Mesendoderm (in vitro differentiated cells): ENCODE measurements at regions not wholly inside any gene's neighbourhood (a gene's known extent, or its start where the extent isn't known, plus 50 kb on each side); places are given as distances from the start of the nearest gene placed in this dataset.
"Not testable (repeated sequence)": the region's sequence is repeated elsewhere in the genome, so short reads cannot be mapped to it uniquely, and the experiment has no call there.

ENCODE experiments used
- DNase-seq: peaks from one replicate; pipeline ENCODE4 v3.0.0; 2013
- H2AK5ac ChIP-seq: 2 replicates; pipeline ENCODE4 v1.6.1; 2013; ENCODE audit warnings: low read length, inconsistent platforms
- H2BK120ac ChIP-seq: 2 replicates; pipeline ENCODE4 v1.6.1; 2013; ENCODE audit warnings: low read depth, mild to moderate bottlenecking, low read length, moderate library complexity, mixed read lengths
- H2BK15ac ChIP-seq: replicated peaks from 2 replicates; pipeline ENCODE4 v1.6.1; 2013; ENCODE audit warnings: low read depth, mild to moderate bottlenecking, moderate library complexity
- H2BK5ac ChIP-seq: 2 replicates; pipeline ENCODE4 v1.6.1; 2013; ENCODE audit warnings: low read length, inconsistent platforms
- H3K18ac ChIP-seq: 2 replicates; pipeline ENCODE4 v1.6.1; 2013; ENCODE audit warnings: mild to moderate bottlenecking, low read length, mixed read lengths
- H3K23ac ChIP-seq: one replicate; pipeline ENCODE4 v1.6.1; 2013; ENCODE audit warnings: low read length
- H3K27ac ChIP-seq: 2 replicates; pipeline ENCODE4 v1.5.1; 2013; ENCODE audit warnings: low read depth, mild to moderate bottlenecking, inconsistent platforms, low read length, moderate library complexity
- H3K27me3 ChIP-seq: 2 replicates; pipeline ENCODE4 v1.6.1; 2013; ENCODE audit warnings: low read length, control low read depth, mild to moderate bottlenecking, inconsistent platforms; ENCODE audit not compliant: insufficient read depth, poor library complexity
- H3K36me3 ChIP-seq: 2 replicates; pipeline ENCODE4 v1.6.1; 2013; ENCODE audit warnings: low read length, inconsistent platforms; ENCODE audit not compliant: control insufficient read depth, insufficient read depth
- H3K4ac ChIP-seq: one replicate; pipeline ENCODE4 v1.6.1; 2013; ENCODE audit warnings: low read depth, mild to moderate bottlenecking, low read length, moderate library complexity
- H3K4me1 ChIP-seq: 2 replicates; pipeline ENCODE4 v1.6.1; 2013; ENCODE audit warnings: low read depth, low read length, inconsistent platforms; ENCODE audit not compliant: control insufficient read depth
- H3K4me2 ChIP-seq: 2 replicates; pipeline ENCODE4 v1.6.1; 2013; ENCODE audit warnings: low read length
- H3K4me3 ChIP-seq: 2 replicates; pipeline ENCODE4 v1.5.1; 2013; ENCODE audit warnings: mild to moderate bottlenecking, low read length
- H3K56ac ChIP-seq: one replicate; pipeline ENCODE4 v1.6.1; 2013; ENCODE audit warnings: low read length
- H3K79me1 ChIP-seq: 2 replicates; pipeline ENCODE4 v1.6.1; 2013; ENCODE audit warnings: low read length, inconsistent platforms
- H3K79me2 ChIP-seq: 2 replicates; pipeline ENCODE4 v1.6.1; 2013; ENCODE audit warnings: mild to moderate bottlenecking, low read length; ENCODE audit not compliant: control insufficient read depth, insufficient read depth
- H3K9ac ChIP-seq: 2 replicates; pipeline ENCODE4 v1.6.1; 2013; ENCODE audit warnings: low read length, inconsistent platforms
- H4K5ac ChIP-seq: one replicate; pipeline ENCODE4 v1.6.1; 2013; ENCODE audit warnings: low read length
- H4K8ac ChIP-seq: one replicate; pipeline ENCODE4 v1.6.1; 2013; ENCODE audit warnings: low read depth, mild to moderate bottlenecking, control low read depth, low read length, moderate library complexity
- WGBS: extraction: QIAGEN DNeasy Blood & Tissue Kit; methylation state at CpG from one replicate; pipeline ENCODE4 v1.1.7; 2013; ENCODE audit warnings: low lambda C conversion rate, missing lambda C conversion rate; ENCODE audit not compliant: insufficient coverage; ENCODE audit errors: extremely low coverage; 5-methylcytosine and 5-hydroxymethylcytosine counted together

DNA sequence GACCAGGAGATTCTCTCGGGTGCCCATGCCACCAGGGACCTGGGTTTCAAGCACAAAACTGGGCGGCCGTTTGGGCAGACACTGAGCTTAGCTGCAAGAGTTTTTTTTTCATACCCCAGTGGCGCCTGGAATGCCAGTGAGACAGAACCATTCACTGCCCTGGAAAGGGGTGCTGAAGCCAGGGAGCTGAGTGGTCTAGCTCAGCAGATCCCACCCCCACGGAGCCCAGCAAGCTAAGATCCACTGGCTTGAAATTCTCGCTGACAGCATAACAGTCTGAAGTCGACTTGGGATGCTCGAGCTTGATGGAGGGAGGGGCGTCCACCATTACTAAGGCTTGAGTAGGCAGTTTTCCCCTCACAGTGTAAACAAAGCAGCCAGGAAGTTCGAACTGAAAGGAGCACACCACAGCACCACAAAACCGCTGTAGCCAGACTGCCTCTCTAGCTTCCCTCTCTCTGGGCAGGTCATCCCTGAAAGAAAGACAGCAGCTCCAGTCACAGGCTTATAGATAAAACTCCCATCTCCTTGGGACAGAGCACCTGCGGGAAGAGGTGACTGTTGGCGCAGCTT, 157.7 kb downstream of the GIPC2 start:
- H3K56ac ChIP-seq, H3K27ac ChIP-seq, H3K79me2 ChIP-seq, H2BK15ac ChIP-seq, H3K4me1 ChIP-seq, H3K79me1 ChIP-seq, H3K27me3 ChIP-seq, H3K18ac ChIP-seq, H2BK120ac ChIP-seq, H3K23ac ChIP-seq, H3K4me2 ChIP-seq, H3K4ac ChIP-seq, DNase-seq, H3K4me3 ChIP-seq, H3K9ac ChIP-seq, H4K5ac ChIP-seq, H2AK5ac ChIP-seq, H4K8ac ChIP-seq, H3K36me3 ChIP-seq, H2BK5ac ChIP-seq: not testable (repeated sequence)
- WGBS = no CpG with 5 or more reads among the region's 13 CpGs

DNA sequence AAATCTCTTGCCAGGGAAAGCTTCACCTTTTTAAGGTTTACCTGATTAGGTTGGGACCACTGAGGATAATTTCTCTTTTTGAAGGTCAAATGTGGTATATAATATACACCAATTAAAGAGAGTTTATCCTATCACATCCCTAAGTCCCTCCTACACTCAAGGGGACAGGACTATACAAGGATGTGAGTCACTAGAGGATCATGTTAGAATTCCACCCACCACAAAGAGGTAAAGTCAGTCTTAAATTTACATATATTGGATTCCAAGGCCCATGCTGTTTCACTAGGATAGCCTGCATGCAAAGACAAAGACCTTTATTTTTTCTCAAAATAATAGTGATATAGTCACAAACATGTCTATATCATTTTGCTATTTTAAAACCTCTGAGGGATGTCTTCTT, 164.4 kb downstream of the GIPC2 start:
- H3K4me2 ChIP-seq = no peak overlapping the region
- no peak for DNase-seq

DNA sequence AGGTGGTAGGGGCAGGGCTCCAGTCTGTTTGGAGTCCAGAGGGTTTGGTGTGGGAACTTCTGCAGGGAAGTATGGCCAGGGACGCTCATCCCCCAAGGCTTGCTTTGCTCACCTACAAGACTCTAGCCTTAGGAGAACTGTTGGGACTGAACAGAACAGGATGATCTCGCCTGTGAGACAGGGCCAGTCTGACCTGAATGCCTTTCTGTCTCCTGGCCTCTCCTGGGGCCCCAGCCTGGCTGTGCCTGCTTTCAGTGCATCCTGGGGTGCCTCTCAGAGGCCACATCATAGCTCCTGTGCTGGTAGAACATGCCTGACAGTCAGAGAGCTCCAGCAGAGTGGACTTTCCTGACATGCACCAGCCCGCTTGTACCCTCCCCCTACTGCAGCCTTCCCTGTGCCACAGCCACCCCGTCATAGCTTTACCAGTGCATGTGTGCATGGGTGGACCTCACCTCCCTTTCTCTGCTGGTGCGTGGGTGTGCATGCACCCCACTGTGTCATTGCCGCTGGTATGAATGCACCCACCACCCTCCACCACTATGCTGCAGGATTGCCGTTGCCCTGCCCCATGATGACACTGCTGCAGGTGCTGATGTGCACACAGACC, 165.8 kb downstream of the GIPC2 start:
- H2BK15ac ChIP-seq = no peak overlapping the region
- no peak overlapping the region for H3K4ac ChIP-seq
- peaks cover 2% of the 10 kb centered on the region for H3K4me1 ChIP-seq
- H3K9ac ChIP-seq = no peak overlapping the region
- no peak overlapping the region for H3K18ac ChIP-seq
- H2BK5ac ChIP-seq = no peak overlapping the region
- H2AK5ac ChIP-seq = peak overlapping the region; percentile 24
- H3K23ac ChIP-seq = no peak overlapping the region
- WGBS = no CpG with 5 or more reads among the region's 7 CpGs
- no peaks in the 10 kb centered on the region for H3K79me1 ChIP-seq
- no peak overlapping the region for H3K4me3 ChIP-seq
- no peak overlapping the region for H3K27ac ChIP-seq
- no peak overlapping the region for H3K56ac ChIP-seq
- no peak overlapping the region for H4K8ac ChIP-seq
- no peaks in the 10 kb centered on the region for H3K36me3 ChIP-seq
- H3K79me2 ChIP-seq = no peaks in the 10 kb centered on the region
- H3K4me2 ChIP-seq = no peak overlapping the region
- no peak overlapping the region for H2BK120ac ChIP-seq
- H4K5ac ChIP-seq = no peak overlapping the region
- no peaks in the 10 kb centered on the region for H3K27me3 ChIP-seq
- no peak for DNase-seq

More for the DNA sequence above, 164.4 kb downstream of the GIPC2 start:
- H4K5ac ChIP-seq = no peak overlapping the region
- H3K23ac ChIP-seq = no peak overlapping the region
- H2BK120ac ChIP-seq = no peak overlapping the region
- H3K79me2 ChIP-seq = no peaks in the 10 kb centered on the region
- no peak overlapping the region for H3K4me3 ChIP-seq
- H2BK15ac ChIP-seq = no peak overlapping the region
- H3K27me3 ChIP-seq = no peaks in the 10 kb centered on the region
- H3K18ac ChIP-seq = no peak overlapping the region
- no peak overlapping the region for H3K9ac ChIP-seq
- no peak overlapping the region for H3K27ac ChIP-seq
- no peak overlapping the region for H3K4ac ChIP-seq
- no peak overlapping the region for H2AK5ac ChIP-seq
- H3K4me1 ChIP-seq = peaks cover 2% of the 10 kb centered on the region
- H4K8ac ChIP-seq = no peak overlapping the region
- no peak overlapping the region for H3K56ac ChIP-seq
- H3K79me1 ChIP-seq = no peaks in the 10 kb centered on the region
- no peak overlapping the region for H2BK5ac ChIP-seq
- H3K36me3 ChIP-seq = no peaks in the 10 kb centered on the region

DNA sequence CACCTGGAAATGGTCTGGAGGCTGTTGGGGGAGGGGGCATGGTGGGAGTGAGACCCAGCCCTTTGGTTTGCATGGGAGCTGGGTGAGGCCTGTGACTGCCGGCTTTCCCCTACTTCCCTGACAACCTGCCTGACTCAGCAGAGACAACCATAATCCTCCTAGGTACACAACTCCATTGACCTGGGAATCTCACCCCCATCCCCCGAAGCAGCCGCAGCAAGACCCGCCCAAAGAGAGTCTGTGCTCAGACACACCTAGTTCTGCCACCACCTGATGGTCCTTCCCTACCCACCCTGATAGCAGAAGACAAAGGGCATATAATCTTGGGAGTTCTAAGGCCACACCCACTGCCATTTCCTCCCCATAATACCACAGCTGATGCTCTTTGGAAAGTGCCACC, 168.6 kb downstream of the GIPC2 start:
- H3K36me3 ChIP-seq = no peaks in the 10 kb centered on the region
- H3K27ac ChIP-seq = no peak overlapping the region
- H3K23ac ChIP-seq = no peak overlapping the region
- H4K8ac ChIP-seq = no peak overlapping the region
- H3K4me1 ChIP-seq = peaks cover 2% of the 10 kb centered on the region
- peak; percentile 25 for DNase-seq
- H2BK120ac ChIP-seq = no peak overlapping the region
- no peaks in the 10 kb centered on the region for H3K79me2 ChIP-seq
- WGBS = no CpG with 5 or more reads among the region's 4 CpGs
- H3K4me3 ChIP-seq = no peak overlapping the region
- H3K4ac ChIP-seq = no peak overlapping the region
- no peak overlapping the region for H4K5ac ChIP-seq
- peak overlapping the region; percentile 31 for H2BK5ac ChIP-seq
- H3K9ac ChIP-seq = no peak overlapping the region
- H2AK5ac ChIP-seq = no peak overlapping the region
- H3K18ac ChIP-seq = no peak overlapping the region
- no peaks in the 10 kb centered on the region for H3K27me3 ChIP-seq
- no peak overlapping the region for H3K4me2 ChIP-seq
- no peaks in the 10 kb centered on the region for H3K79me1 ChIP-seq
- no peak overlapping the region for H2BK15ac ChIP-seq
- no peak overlapping the region for H3K56ac ChIP-seq

DNA sequence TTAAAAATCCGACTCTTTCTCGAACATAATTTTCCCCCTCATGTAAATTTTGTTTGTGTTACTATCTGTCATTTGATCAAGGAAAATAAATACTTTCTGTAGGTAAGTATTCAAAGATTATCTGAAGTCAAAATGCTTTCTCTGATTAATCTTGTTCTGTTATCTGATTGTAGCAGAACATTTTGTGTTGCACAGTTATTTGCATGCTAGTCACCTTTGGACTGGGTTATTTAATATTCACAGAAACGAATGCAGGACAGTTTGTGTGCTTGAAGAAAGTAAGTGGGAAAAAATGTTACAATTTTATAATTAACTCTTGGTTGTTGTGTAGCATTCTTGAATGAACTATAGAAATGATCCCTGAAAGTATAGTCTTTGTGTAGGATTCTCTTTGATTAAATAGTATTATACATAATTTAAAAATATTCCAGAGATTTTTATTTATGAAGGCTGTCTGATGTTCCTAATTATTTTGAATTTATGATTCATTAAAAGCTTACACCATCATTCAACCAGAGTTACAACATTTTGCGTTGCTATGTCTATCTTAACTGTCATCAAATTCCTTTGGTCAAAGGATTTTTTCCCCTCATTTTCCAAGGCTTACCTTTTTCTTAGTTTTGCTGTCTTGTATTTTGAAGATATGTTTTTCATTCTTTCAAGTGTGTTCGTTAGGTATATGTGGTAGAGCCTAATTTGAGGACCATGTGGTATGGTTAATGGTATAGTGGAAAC, 176.6 kb downstream of the GIPC2 start:
- no peaks in the 10 kb centered on the region for H3K36me3 ChIP-seq
- H2BK15ac ChIP-seq = no peak overlapping the region
- no peak overlapping the region for H3K23ac ChIP-seq
- no CpG with 5 or more reads among the region's 5 CpGs for WGBS
- no peak for DNase-seq
- H4K5ac ChIP-seq = no peak overlapping the region
- no peak overlapping the region for H3K18ac ChIP-seq
- H3K79me2 ChIP-seq = no peaks in the 10 kb centered on the region
- no peak overlapping the region for H3K56ac ChIP-seq
- H2BK120ac ChIP-seq = no peak overlapping the region
- H3K4ac ChIP-seq = no peak overlapping the region
- no peak overlapping the region for H3K9ac ChIP-seq
- no peak overlapping the region for H3K27ac ChIP-seq
- H3K4me3 ChIP-seq = no peak overlapping the region
- no peak overlapping the region for H2AK5ac ChIP-seq
- H4K8ac ChIP-seq = no peak overlapping the region
- no peak overlapping the region for H3K4me2 ChIP-seq
- no peak overlapping the region for H2BK5ac ChIP-seq
- H3K4me1 ChIP-seq = peaks cover 4% of the 10 kb centered on the region
- no peaks in the 10 kb centered on the region for H3K79me1 ChIP-seq
- peaks cover 2% of the 10 kb centered on the region for H3K27me3 ChIP-seq
